ENCODE measurements at regions not wholly inside any gene's neighbourhood (a gene's known extent, or its start where the extent isn't known, plus 50 kb on each side); places are given as distances from the start of the nearest gene placed in this dataset.

- TF ChIP-seq CTCF (conservative IDR thresholded peaks at IDR 0.05; ENCODE audit: low read depth in 2 of 2): no peak
- no peak for TF ChIP-seq CREB1 (CRISPR knock-in tag; IDR thresholded peaks at IDR 0.05; ENCODE audit: low read depth)
- no peak for TF ChIP-seq REST (IDR thresholded peaks at IDR 0.05; ENCODE audit: unreplicated experiment)
- no peak for TF ChIP-seq EZH2 (IDR thresholded peaks at IDR 0.05; ENCODE audit: low read depth, unreplicated experiment)
- TF ChIP-seq EZH2phosphoT487 (IDR thresholded peaks at IDR 0.05; ENCODE audit: unreplicated experiment): no peak
- TF ChIP-seq JUNB (IDR thresholded peaks at IDR 0.05; ENCODE audit: unreplicated experiment): no peak
- TF ChIP-seq POLR2AphosphoS5 (IDR thresholded peaks at IDR 0.05; ENCODE audit: low read depth): no peak
- TF ChIP-seq STAT1 (IDR thresholded peaks at IDR 0.05; ENCODE audit: unreplicated experiment): no peak
- no peak for TF ChIP-seq ZNF114 (CRISPR knock-in tag; IDR thresholded peaks at IDR 0.05)
Observed at GRCh38 chr17:36675786-36676185, 74.4 kb downstream of the MRM1 start.

All from GM23338 (cell line).